Kidney (tissue), 13 donors: ENCODE measurements at regions not wholly inside any gene's neighbourhood (a gene's known extent, or its start where the extent isn't known, plus 50 kb on each side); places are given as distances from the start of the nearest gene placed in this dataset.

Experiments
- DNase-seq, 5 donors: peaks; one replicate each; pipeline ENCODE4 v3.0.0-alpha.2; 2013 to 2020
- FAIRE-seq: peaks from 2 replicates; lab custom pipeline; 2012; peaks lifted over from hg19 to GRCh38; lab: Jason Lieb, UNC
- H3K27ac ChIP-seq, 2 donors: one replicate each; pipeline ENCODE4 v1.7.0; 2013; ENCODE audit warnings: low read depth in 2 of 2, low read length in 2 of 2, inconsistent platforms in 1 of 2
- H3K27me3 ChIP-seq: one replicate; pipeline ENCODE4 v1.7.1; 2013; ENCODE audit warnings: low read length, inconsistent platforms; ENCODE audit not compliant: control insufficient read depth, insufficient read depth
- H3K36me3 ChIP-seq, 3 donors: one replicate each; pipeline versions ENCODE4 v1.7.0 to v1.7.1; 2013; ENCODE audit warnings: low read length in 3 of 3, control low read depth in 1 of 3, inconsistent platforms in 1 of 3; ENCODE audit not compliant: insufficient read depth in 3 of 3, control insufficient read depth in 2 of 3
- H3K4me1 ChIP-seq, 3 donors: one replicate each; pipeline versions ENCODE4 v1.7.0 to v1.7.1; 2013; ENCODE audit warnings: low read length in 3 of 3, inconsistent platforms in 1 of 3, low read depth in 1 of 3; ENCODE audit not compliant: control insufficient read depth in 2 of 3, insufficient read depth in 2 of 3
- H3K4me3 ChIP-seq, 3 donors: one replicate each; pipeline versions ENCODE4 v1.7.0 to v1.8.1; 2013; ENCODE audit warnings: low read length in 3 of 3, control low read depth in 1 of 3, inconsistent platforms in 1 of 3
- H3K9ac ChIP-seq, 3 donors: one replicate each; pipeline versions ENCODE4 v1.7.0 to v1.7.1; 2013; ENCODE audit warnings: low read length in 3 of 3, control low read depth in 1 of 3, inconsistent platforms in 1 of 3
- H3K9me3 ChIP-seq, 3 donors: one replicate each; pipeline versions ENCODE4 v1.7.0 to v1.7.1; 2013; ENCODE audit warnings: low read length in 3 of 3, control low read depth in 1 of 3, inconsistent platforms in 1 of 3; ENCODE audit not compliant: control insufficient read depth in 2 of 3, insufficient read depth in 1 of 3
- CTCF ChIP-seq: IDR thresholded peaks from 3 replicates; pipeline ENCODE4 v1.5.1; 2012; ENCODE audit warnings: mild to moderate bottlenecking, moderate library complexity, borderline replicate concordance; ENCODE audit not compliant: insufficient read depth; ENCODE audit errors: extremely low read depth
- intact Hi-C: fragments of 100-400 bp; cut with DNase I; formaldehyde crosslinking; loops from one replicate; pipeline ENCODE4 v1.11.1; 2022
- donor health status: control.
- donor health status: control.
- donor health status: control.
- donor health status: control.
- donor health status: control.
- donor health status: DM: yes; HTN: yes; CAD: no.
- donor health status: Normal renal cell carcinoma (clear cell type).

- TF ChIP-seq CTCF = no peak
- Histone ChIP-seq H3K9ac (no peak overlapping the region), H3K27me3 (no peaks in the 10 kb centered on the region), H3K4me3 (no peak overlapping the region), H3K4me1 (no peaks in the 10 kb centered on the region), H3K36me3 (no peaks in the 10 kb centered on the region), H3K27ac (no peak overlapping the region), H3K9me3 (peaks cover 0 to 4% (median 0%) of the 10 kb centered on the region in 3 donors)
- intact Hi-C loops = no loop called here
- FAIRE-seq (no peak), DNase-seq (no peak)
Measured at GRCh38 chr2:155060896-155061295, 362.4 kb downstream of the KCNJ3 start.

- FAIRE-seq (no peak), DNase-seq (no peak)
- intact Hi-C loops = no loop called here
- H3K36me3 ChIP-seq = no peaks in the 10 kb centered on the region
- no peaks in the 10 kb centered on the region for H3K9me3 ChIP-seq
- H3K9ac ChIP-seq = no peak overlapping the region
- no peaks in the 10 kb centered on the region for H3K4me1 ChIP-seq
- no peaks in the 10 kb centered on the region for H3K27me3 ChIP-seq
- TF ChIP-seq CTCF = no peak
- H3K27ac ChIP-seq = no peak overlapping the region
- H3K4me3 ChIP-seq = no peak overlapping the region
Measured at GRCh38 chr2:155054712-155055111, 356.2 kb downstream of the KCNJ3 start.

- no peak for FAIRE-seq
Measured at GRCh38 chr2:155043097-155043496, 344.6 kb downstream of the KCNJ3 start.

More at GRCh38 chr2:155043097-155043496, 344.6 kb downstream of the KCNJ3 start:
- Histone ChIP-seq H3K9me3 (no peaks in the 10 kb centered on the region), H3K4me3 (no peak overlapping the region), H3K27ac (no peak overlapping the region), H3K36me3 (no peaks in the 10 kb centered on the region), H3K9ac (no peak overlapping the region), H3K4me1 (no peaks in the 10 kb centered on the region), H3K27me3 (no peaks in the 10 kb centered on the region)
- no peak for TF ChIP-seq CTCF
- DNase-seq = no peak
- intact Hi-C loops = no loop called here
